B cell (primary cell): ENCODE measurements at regions not wholly inside any gene's neighbourhood (a gene's known extent, or its start where the extent isn't known, plus 50 kb on each side); places are given as distances from the start of the nearest gene placed in this dataset.

Experiments
- ATAC-seq: fragments of 200-7000 bp; cut with Tn5 transposase; one replicate; pipeline ENCODE4 v1.10.0; 2021; ENCODE audit warnings: low read depth, mild to moderate bottlenecking, moderate number of reproducible peaks, moderate library complexity
- CTCF ChIA-PET: fragments of 350-600 bp; sonication (Branson Sonifier 250); formaldehyde crosslinking; loops from one replicate; lab custom pipeline; 2021; ENCODE audit warnings: antibody characterized with exemption, inconsistent platforms; lab: Charles Lee
- POLR2A ChIA-PET: fragments of 350-600 bp; sonication (Branson Sonifier 250); formaldehyde crosslinking; loops from one replicate; lab custom pipeline; 2021; ENCODE audit warnings: antibody characterized with exemption; lab: Charles Lee
- DNase-seq: peaks from one replicate; pipeline ENCODE4 v3.0.0; 2013
- H2AFZ ChIP-seq: 2 replicates; pipeline ENCODE4 v1.6.1; 2012; ENCODE audit warnings: mild to moderate bottlenecking, low read depth, low read length; ENCODE audit not compliant: insufficient read depth, poor library complexity, severe bottlenecking
- H3K27ac ChIP-seq, 2 donors: 1 replicate in 1 of 2; 2 replicates in 1 of 2; pipeline ENCODE4 v1.5.1; 2012 to 2013; ENCODE audit warnings: low read length in 2 of 2, mild to moderate bottlenecking in 2 of 2, moderate library complexity in 1 of 2
- H3K27me3 ChIP-seq, 4 experiments: fragments of 200-600 bp in 1 of 4; sonication (generic) in 1 of 4; replicated peaks in 1 of 4; 1 replicate in 2 of 4; 2 replicates in 2 of 4; pipeline versions ENCODE4 v1.6.1 to v1.7.0; 2013 to 2016; ENCODE audit warnings: low read length in 3 of 4, mild to moderate bottlenecking in 2 of 4, mixed read lengths in 1 of 4, moderate library complexity in 1 of 4; ENCODE audit not compliant: insufficient read depth in 4 of 4, control insufficient read depth in 3 of 4; ENCODE audit errors: control extremely low read depth in 1 of 4
- H3K36me3 ChIP-seq, 2 experiments: replicated peaks in 1 of 2; 1 replicate in 1 of 2; 2 replicates in 1 of 2; pipeline versions ENCODE4 v1.6.1 to v1.7.1; 2013; ENCODE audit warnings: low read length in 1 of 2; ENCODE audit not compliant: insufficient read depth in 2 of 2, control insufficient read depth in 1 of 2; ENCODE audit errors: control extremely low read depth in 1 of 2, extremely low read depth in 1 of 2
- H3K4me1 ChIP-seq, 2 donors: fragments of 200-600 bp in 1 of 2; sonication (generic) in 1 of 2; 1 replicate in 1 of 2; 2 replicates in 1 of 2; pipeline versions ENCODE4 v1.5.1 to v1.6.1; 2013 to 2017; ENCODE audit warnings: low read length in 2 of 2; ENCODE audit not compliant: control insufficient read depth in 2 of 2, insufficient read depth in 2 of 2
- H3K4me2 ChIP-seq: replicated peaks from 2 replicates; pipeline ENCODE3; 2012; ENCODE audit warnings: mild to moderate bottlenecking, low read depth, low read length; ENCODE audit not compliant: poor library complexity, severe bottlenecking
- H3K4me3 ChIP-seq, 5 experiments: fragments of 200-600 bp in 1 of 5; sonication (generic) in 1 of 5; 1 replicate in 3 of 5; 2 replicates in 2 of 5; pipeline versions ENCODE4 v1.5.1 to v1.7.0; 2011 to 2016; ENCODE audit warnings: low read length in 4 of 5, mild to moderate bottlenecking in 4 of 5, low read depth in 2 of 5, control low read depth in 1 of 5, moderate library complexity in 1 of 5; ENCODE audit not compliant: insufficient read depth in 1 of 5; ENCODE audit errors: control extremely low read depth in 1 of 5, extremely low read depth in 1 of 5
- H3K79me2 ChIP-seq: fragments of 200-600 bp; sonication (generic); one replicate; pipeline ENCODE4 v1.6.0; 2016; ENCODE audit warnings: low read length; ENCODE audit not compliant: control insufficient read depth, insufficient read depth
- H3K9ac ChIP-seq: fragments of 200-600 bp; sonication (generic); 2 replicates; pipeline ENCODE4 v1.6.1; 2017; ENCODE audit warnings: mild to moderate bottlenecking, low read length, moderate library complexity
- H3K9me3 ChIP-seq, 3 donors: one replicate each; pipeline versions ENCODE4 v1.6.1 to v1.7.1; 2013; ENCODE audit warnings: low read length in 2 of 3; ENCODE audit not compliant: control insufficient read depth in 2 of 3, insufficient read depth in 1 of 3; ENCODE audit errors: control extremely low read depth in 1 of 3
- H4K20me1 ChIP-seq: 2 replicates; pipeline ENCODE4 v1.6.0; 2012; ENCODE audit warnings: mild to moderate bottlenecking, low read length; ENCODE audit not compliant: insufficient read depth, control insufficient read depth, poor library complexity, severe bottlenecking
- H3K27ac Mint-ChIP-seq: one replicate; pipeline ENCODE4 v1.8.0; 2021; ENCODE audit warnings: mixed read lengths
- H3K27me3 Mint-ChIP-seq: one replicate; pipeline ENCODE4 v1.8.0; 2021; ENCODE audit warnings: mixed read lengths
- H3K4me1 Mint-ChIP-seq: one replicate; pipeline ENCODE4 v1.8.0; 2021; ENCODE audit warnings: mixed read lengths
- H3K4me3 Mint-ChIP-seq: one replicate; pipeline ENCODE4 v1.8.0; 2021; ENCODE audit warnings: mixed read lengths
- H3K9me3 Mint-ChIP-seq: one replicate; pipeline ENCODE4 v1.8.0; 2022; ENCODE audit warnings: mixed read lengths; ENCODE audit not compliant: insufficient read depth
- CTCF ChIP-seq: fragments of 200-600 bp; IDR thresholded peaks from one replicate; pipeline ENCODE4 v1.8.0; 2022; ENCODE audit warnings: antibody characterized with exemption, mild to moderate bottlenecking
- EZH2 ChIP-seq: IDR thresholded peaks from 2 replicates; pipeline ENCODE4 v1.6.1; 2012; ENCODE audit warnings: borderline replicate concordance, low read depth, mild to moderate bottlenecking, moderate library complexity, low read length; ENCODE audit not compliant: insufficient read depth, poor library complexity, severe bottlenecking
- WGBS: methylation state at CpG from one replicate; pipeline ENCODE4 v1.1.5; 2013; ENCODE audit warnings: missing lambda C conversion rate; ENCODE audit not compliant: insufficient coverage; 5-methylcytosine and 5-hydroxymethylcytosine counted together
- intact Hi-C: fragments of 100-400 bp; cut with micrococcal nuclease; formaldehyde crosslinking; loops from one replicate; pipeline ENCODE4 v1.10.0; 2022

GRCh38 chr6:2560917-2561698, 189.6 kb downstream of the MYLK4 start:
- no peak for ATAC-seq
- intact Hi-C loops, result no loop called here

More at GRCh38 chr6:2560917-2561698, 189.6 kb downstream of the MYLK4 start:
- Histone ChIP-seq H3K4me3 (no peak overlapping the region), H3K9ac (no peak overlapping the region), H3K27me3 (peaks cover 0 to 5% (median 2%) of the 10 kb centered on the region in 4 experiments), H3K4me2 (no peak overlapping the region), H3K36me3 (no peaks in the 10 kb centered on the region), H3K4me1 (no peaks in the 10 kb centered on the region), H3K9me3 (no peaks in the 10 kb centered on the region), H2AFZ (no peak overlapping the region), H3K79me2 (no peaks in the 10 kb centered on the region), H4K20me1 (no peaks in the 10 kb centered on the region), H3K27ac (no peak overlapping the region)
- DNase-seq, result no peak
- Mint-ChIP-seq H3K4me1 (peaks cover 2% of the 10 kb centered on the region), H3K9me3 (no peaks in the 10 kb centered on the region), H3K27ac (no peak overlapping the region), H3K27me3 (peaks cover 14% of the 10 kb centered on the region), H3K4me3 (no peak overlapping the region)
- POLR2A ChIA-PET, result interaction anchor here (0.7 kb wide), 1 partner anchor 376 kb away, joined by 4 read pairs; no protein-coding TSS in a partner anchor
- no peak for TF ChIP-seq EZH2
- TF ChIP-seq CTCF, result no peak
- WGBS, result 90% methylated on average over 8 of the region's 12 CpGs
- CTCF ChIA-PET, result no interaction called here
